Thoracic aorta (tissue), 2 donors: ENCODE measurements at regions not wholly inside any gene's neighbourhood (a gene's known extent, or its start where the extent isn't known, plus 50 kb on each side); places are given as distances from the start of the nearest gene placed in this dataset.

ENCODE experiments used
- ATAC-seq: fragments of 150-250 bp; one replicate; pipeline ENCODE4 v1.8.0; 2017; ENCODE audit warnings: low read depth; ENCODE audit not compliant: insufficient number of reproducible peaks, low FRiP score
- DNase-seq: peaks from one replicate; pipeline ENCODE4 v3.0.0-alpha.2; 2020; ENCODE audit warnings: low spot score
- H3K27ac ChIP-seq, 2 donors: fragments of 200-600 bp; sonication (generic); 1 replicate in 1 of 2; 2 replicates in 1 of 2; pipeline ENCODE4 v1.5.1; 2016; ENCODE audit warnings: mild to moderate bottlenecking in 2 of 2, moderate library complexity in 2 of 2
- H3K27me3 ChIP-seq: fragments of 200-600 bp; sonication (generic); replicated peaks from 2 replicates; pipeline ENCODE4 v1.6.0; 2016; ENCODE audit warnings: mild to moderate bottlenecking; ENCODE audit not compliant: insufficient read depth
- H3K36me3 ChIP-seq: fragments of 200-600 bp; sonication (generic); one replicate; pipeline ENCODE4 v1.5.1; 2016
- H3K4me1 ChIP-seq, 2 donors: fragments of 200-600 bp; sonication (generic); 1 replicate in 1 of 2; 2 replicates in 1 of 2; pipeline versions ENCODE4 v1.5.1 to v1.6.0; 2016; ENCODE audit warnings: low read depth in 2 of 2, mild to moderate bottlenecking in 1 of 2; ENCODE audit not compliant: control insufficient read depth in 1 of 2
- H3K4me3 ChIP-seq: fragments of 200-600 bp; sonication (generic); 2 replicates; pipeline ENCODE4 v1.5.1; 2016; ENCODE audit warnings: mild to moderate bottlenecking
- H3K9me3 ChIP-seq: fragments of 200-600 bp; sonication (generic); 2 replicates; pipeline ENCODE4 v1.5.1; 2016
- CTCF ChIP-seq: fragments of 200-600 bp; sonication (generic); IDR thresholded peaks from one replicate; pipeline ENCODE4 v1.5.1; 2019; ENCODE audit warnings: antibody characterized with exemption

- DNase-seq (no peak), ATAC-seq (no peak)
- H3K4me3 ChIP-seq, result no peak overlapping the region
- H3K27ac ChIP-seq, result no peak overlapping the region
- H3K36me3 ChIP-seq, result no peaks in the 10 kb centered on the region
- H3K9me3 ChIP-seq, result no peaks in the 10 kb centered on the region
- peaks cover 3 to 10% of the 10 kb centered on the region in 2 donors for H3K4me1 ChIP-seq
- TF ChIP-seq CTCF, result no peak
- H3K27me3 ChIP-seq, result no peaks in the 10 kb centered on the region
Measured at GRCh38 chr4:137635601-137636000, 103.3 kb upstream of the PCDH18 start.

GRCh38 chr4:137635108-137635507 lies 102.8 kb upstream of the PCDH18 start:
- H3K4me3 ChIP-seq, result no peak overlapping the region
- H3K27ac ChIP-seq, result no peak overlapping the region
- TF ChIP-seq CTCF, result no peak
- no peaks in the 10 kb centered on the region for H3K36me3 ChIP-seq
- no peak for ATAC-seq
- H3K9me3 ChIP-seq, result no peaks in the 10 kb centered on the region
- H3K4me1 ChIP-seq, result peaks cover 3 to 10% of the 10 kb centered on the region in 2 donors
- no peaks in the 10 kb centered on the region for H3K27me3 ChIP-seq
- no peak for DNase-seq

- H3K9me3 ChIP-seq, result no peaks in the 10 kb centered on the region
- H3K36me3 ChIP-seq, result no peaks in the 10 kb centered on the region
- H3K4me3 ChIP-seq, result no peak overlapping the region
- no peak for TF ChIP-seq CTCF
- no peak for ATAC-seq
- DNase-seq, result no peak
- H3K27me3 ChIP-seq, result no peaks in the 10 kb centered on the region
- H3K4me1 ChIP-seq, result peaks cover 3 to 10% of the 10 kb centered on the region in 2 donors
- H3K27ac ChIP-seq, result no peak overlapping the region
Measured at GRCh38 chr4:137632842-137633241, 100.5 kb upstream of the PCDH18 start.

- Histone ChIP-seq H3K9me3 (no peaks in the 10 kb centered on the region), H3K27me3 (no peaks in the 10 kb centered on the region), H3K36me3 (no peaks in the 10 kb centered on the region), H3K4me1 (peaks cover 3 to 10% of the 10 kb centered on the region in 2 donors), H3K4me3 (no peak overlapping the region), H3K27ac (no peak overlapping the region)
- ATAC-seq, result no peak
- no peak for TF ChIP-seq CTCF
- DNase-seq, result no peak
Measured at GRCh38 chr4:137631605-137632004, 99.3 kb upstream of the PCDH18 start.

GRCh38 chr4:137630252-137630651 lies 98.0 kb upstream of the PCDH18 start:
- no peak for DNase-seq
- no peaks in the 10 kb centered on the region for H3K9me3 ChIP-seq
- no peak overlapping the region for H3K27ac ChIP-seq
- no peaks in the 10 kb centered on the region for H3K27me3 ChIP-seq
- H3K4me1 ChIP-seq, result peaks cover 3 to 9% of the 10 kb centered on the region in 2 donors
- H3K36me3 ChIP-seq, result no peaks in the 10 kb centered on the region
- no peak overlapping the region for H3K4me3 ChIP-seq
- ATAC-seq, result no peak
- TF ChIP-seq CTCF, result no peak
